GM12878 (cell line): ENCODE measurements at regions not wholly inside any gene's neighbourhood (a gene's known extent, or its start where the extent isn't known, plus 50 kb on each side); places are given as distances from the start of the nearest gene placed in this dataset.

Experiments used
- ATF7 ChIP-seq: fragments of 450-650 bp; IDR thresholded peaks from 2 replicates; pipeline ENCODE4 v1.6.1; 2016; ENCODE audit warnings: low read depth, mild to moderate bottlenecking
- BCL3 ChIP-seq: IDR thresholded peaks from 2 replicates; pipeline ENCODE4 v1.6.1; 2011; ENCODE audit warnings: borderline replicate concordance, low read depth, mild to moderate bottlenecking, moderate library complexity, low read length; ENCODE audit not compliant: insufficient read depth, poor library complexity, severe bottlenecking
- CEBPB ChIP-seq, 2 experiments: fragments of 150-350 bp in 1 of 2; IDR thresholded peaks; 2 replicates each; pipeline ENCODE4 v1.6.1; 2012 to 2014; ENCODE audit warnings: low read depth in 2 of 2, low read length in 2 of 2, borderline replicate concordance in 1 of 2, inconsistent platforms in 1 of 2
- CREM ChIP-seq: IDR thresholded peaks from 2 replicates; pipeline ENCODE4 v1.6.1; 2014; ENCODE audit warnings: antibody characterized with exemption, low read depth
- EED ChIP-seq: sonication (generic); IDR thresholded peaks from 2 replicates; pipeline ENCODE4 v1.6.1; 2016; ENCODE audit warnings: antibody characterized with exemption, low read depth
- MEF2B ChIP-seq: fragments of 450-650 bp; IDR thresholded peaks from 2 replicates; pipeline ENCODE4 v1.6.1; 2018; ENCODE audit warnings: mild to moderate bottlenecking, moderate library complexity; ENCODE audit not compliant: partially characterized antibody, poor library complexity, severe bottlenecking
- MTA2 ChIP-seq: fragments of 450-650 bp; IDR thresholded peaks from 2 replicates; pipeline ENCODE4 v1.6.1; 2016; ENCODE audit warnings: low read depth, mild to moderate bottlenecking, moderate library complexity
- NR2F1 ChIP-seq: fragments of 450-650 bp; conservative IDR thresholded peaks from 2 replicates; pipeline ENCODE4 v1.6.1; 2017; ENCODE audit warnings: mild to moderate bottlenecking
- ZBTB4 ChIP-seq: fragments of 450-650 bp; formaldehyde crosslinking; IDR thresholded peaks from 2 replicates; pipeline ENCODE4 v1.4.0; 2022; ENCODE audit warnings: mild to moderate bottlenecking, moderate library complexity
- TF ChIP-seq, protein P1 (sequence below): IDR thresholded peaks from 2 replicates; pipeline ENCODE4 v1.6.1; 2011; ENCODE audit warnings: low read depth, mild to moderate bottlenecking, low read length, moderate library complexity, borderline replicate concordance; ENCODE audit errors: extremely low read depth
- TF ChIP-seq, protein P2 (sequence below): fragments of 450-650 bp; IDR thresholded peaks from 2 replicates; pipeline ENCODE4 v1.6.1; 2017; ENCODE audit warnings: mild to moderate bottlenecking, low read depth, inconsistent platforms; ENCODE audit not compliant: poor library complexity, severe bottlenecking
- TF ChIP-seq, protein P3 (sequence below): fragments of 150-350 bp; IDR thresholded peaks from 2 replicates; pipeline ENCODE4 v1.6.1; 2016; ENCODE audit warnings: low read depth, low read length

GRCh38 chr12:46430340-46430948 lies 57.9 kb upstream of the SLC38A2 start (continued):
- TF ChIP-seq, protein P1, sequence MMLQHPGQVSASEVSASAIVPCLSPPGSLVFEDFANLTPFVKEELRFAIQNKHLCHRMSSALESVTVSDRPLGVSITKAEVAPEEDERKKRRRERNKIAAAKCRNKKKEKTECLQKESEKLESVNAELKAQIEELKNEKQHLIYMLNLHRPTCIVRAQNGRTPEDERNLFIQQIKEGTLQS: peak; percentile 21; the same call in 1 of the 2 replicates
- peak; percentile 88 to 91; a peak in 3 of 4 replicates for TF ChIP-seq CEBPB (IDR thresholded peaks at IDR 0.05; ENCODE audit: borderline replicate concordance in 1 of 2, low read depth in 2 of 2, low read length in 2 of 2)
- TF ChIP-seq MEF2B: peak; percentile 12
- peak; percentile 43; the same call in 1 of the 2 replicates for TF ChIP-seq CREM
- TF ChIP-seq, protein P2, sequence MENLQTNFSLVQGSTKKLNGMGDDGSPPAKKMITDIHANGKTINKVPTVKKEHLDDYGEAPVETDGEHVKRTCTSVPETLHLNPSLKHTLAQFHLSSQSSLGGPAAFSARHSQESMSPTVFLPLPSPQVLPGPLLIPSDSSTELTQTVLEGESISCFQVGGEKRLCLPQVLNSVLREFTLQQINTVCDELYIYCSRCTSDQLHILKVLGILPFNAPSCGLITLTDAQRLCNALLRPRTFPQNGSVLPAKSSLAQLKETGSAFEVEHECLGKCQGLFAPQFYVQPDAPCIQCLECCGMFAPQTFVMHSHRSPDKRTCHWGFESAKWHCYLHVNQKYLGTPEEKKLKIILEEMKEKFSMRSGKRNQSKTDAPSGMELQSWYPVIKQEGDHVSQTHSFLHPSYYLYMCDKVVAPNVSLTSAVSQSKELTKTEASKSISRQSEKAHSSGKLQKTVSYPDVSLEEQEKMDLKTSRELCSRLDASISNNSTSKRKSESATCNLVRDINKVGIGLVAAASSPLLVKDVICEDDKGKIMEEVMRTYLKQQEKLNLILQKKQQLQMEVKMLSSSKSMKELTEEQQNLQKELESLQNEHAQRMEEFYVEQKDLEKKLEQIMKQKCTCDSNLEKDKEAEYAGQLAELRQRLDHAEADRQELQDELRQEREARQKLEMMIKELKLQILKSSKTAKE: peak; percentile 18
- peak; percentile 45; the same call in 1 of the 2 replicates for TF ChIP-seq MTA2
- TF ChIP-seq, protein P3, sequence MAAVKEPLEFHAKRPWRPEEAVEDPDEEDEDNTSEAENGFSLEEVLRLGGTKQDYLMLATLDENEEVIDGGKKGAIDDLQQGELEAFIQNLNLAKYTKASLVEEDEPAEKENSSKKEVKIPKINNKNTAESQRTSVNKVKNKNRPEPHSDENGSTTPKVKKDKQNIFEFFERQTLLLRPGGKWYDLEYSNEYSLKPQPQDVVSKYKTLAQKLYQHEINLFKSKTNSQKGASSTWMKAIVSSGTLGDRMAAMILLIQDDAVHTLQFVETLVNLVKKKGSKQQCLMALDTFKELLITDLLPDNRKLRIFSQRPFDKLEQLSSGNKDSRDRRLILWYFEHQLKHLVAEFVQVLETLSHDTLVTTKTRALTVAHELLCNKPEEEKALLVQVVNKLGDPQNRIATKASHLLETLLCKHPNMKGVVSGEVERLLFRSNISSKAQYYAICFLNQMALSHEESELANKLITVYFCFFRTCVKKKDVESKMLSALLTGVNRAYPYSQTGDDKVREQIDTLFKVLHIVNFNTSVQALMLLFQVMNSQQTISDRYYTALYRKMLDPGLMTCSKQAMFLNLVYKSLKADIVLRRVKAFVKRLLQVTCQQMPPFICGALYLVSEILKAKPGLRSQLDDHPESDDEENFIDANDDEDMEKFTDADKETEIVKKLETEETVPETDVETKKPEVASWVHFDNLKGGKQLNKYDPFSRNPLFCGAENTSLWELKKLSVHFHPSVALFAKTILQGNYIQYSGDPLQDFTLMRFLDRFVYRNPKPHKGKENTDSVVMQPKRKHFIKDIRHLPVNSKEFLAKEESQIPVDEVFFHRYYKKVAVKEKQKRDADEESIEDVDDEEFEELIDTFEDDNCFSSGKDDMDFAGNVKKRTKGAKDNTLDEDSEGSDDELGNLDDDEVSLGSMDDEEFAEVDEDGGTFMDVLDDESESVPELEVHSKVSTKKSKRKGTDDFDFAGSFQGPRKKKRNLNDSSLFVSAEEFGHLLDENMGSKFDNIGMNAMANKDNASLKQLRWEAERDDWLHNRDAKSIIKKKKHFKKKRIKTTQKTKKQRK: no peak
- TF ChIP-seq ZBTB4 (CRISPR knock-in tag): no peak
- 0 out of 2 replicates have a peak, but pooled peaks have one; percentile 26 for TF ChIP-seq EED
- TF ChIP-seq BCL3: peak; percentile 62
- TF ChIP-seq ATF7: peak; percentile 81
- TF ChIP-seq NR2F1: peak; percentile 84
